T-helper 2 cell treated with Interferon-gamma antibody and Interleukin-4, amounts not matched to agents 5 μg/mL and 100 μg/mL, for 36 hours (primary cell): ENCODE measurements at regions not wholly inside any gene's neighbourhood (a gene's known extent, or its start where the extent isn't known, plus 50 kb on each side); places are given as distances from the start of the nearest gene placed in this dataset.
"Not testable (repeated sequence)": the region's sequence is repeated elsewhere in the genome, so short reads cannot be mapped to it uniquely, and the experiment has no call there.

Experiments used
- DNase-seq: peaks from one replicate; pipeline ENCODE4 v3.0.0; 2021; ENCODE audit warnings: low spot score
- H3K27ac Mint-ChIP-seq: one replicate; pipeline ENCODE4 v1.8.0; 2021; ENCODE audit warnings: mild to moderate bottlenecking, mixed read lengths
- H3K27me3 Mint-ChIP-seq: one replicate; pipeline ENCODE4 v1.8.0; 2021; ENCODE audit warnings: low read depth, mixed read lengths
- H3K36me3 Mint-ChIP-seq: one replicate; pipeline ENCODE4 v1.8.0; 2021; ENCODE audit warnings: low read depth, mixed read lengths
- H3K4me1 Mint-ChIP-seq: one replicate; pipeline ENCODE4 v1.8.0; 2021; ENCODE audit warnings: low read depth, mixed read lengths
- H3K4me3 Mint-ChIP-seq: one replicate; pipeline ENCODE4 v1.8.0; 2022; ENCODE audit warnings: mild to moderate bottlenecking, moderate library complexity, mixed read lengths
- H3K9me3 Mint-ChIP-seq: one replicate; pipeline ENCODE4 v1.8.0; 2021; ENCODE audit warnings: mixed read lengths

DNA sequence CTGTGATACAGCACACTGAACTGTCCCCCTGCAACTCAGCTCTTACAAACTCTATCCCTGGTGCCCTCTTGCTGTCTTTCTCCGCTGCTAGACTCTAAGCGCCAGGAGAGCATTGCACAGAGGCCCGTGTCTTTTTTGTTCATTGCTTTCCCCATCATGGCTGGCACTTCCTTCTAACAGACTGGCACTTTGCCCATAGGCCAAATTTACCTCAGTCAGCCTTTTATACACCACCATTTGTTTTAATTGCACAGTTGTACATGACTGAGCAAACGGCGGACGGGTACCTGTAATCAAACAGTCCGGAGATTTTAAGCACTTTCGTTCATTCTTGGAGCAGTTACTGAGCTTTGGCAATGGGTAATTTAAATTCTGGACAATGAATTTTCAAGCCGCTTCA, 102.2 kb upstream of the CLINT1 start:
- H3K4me1 Mint-ChIP-seq, result no peaks in the 10 kb centered on the region
- DNase-seq, result no peak
- H3K27me3 Mint-ChIP-seq, result peaks cover 10% of the 10 kb centered on the region
- H3K27ac Mint-ChIP-seq, result no peak overlapping the region
- H3K4me3 Mint-ChIP-seq, result no peak overlapping the region
- no peaks in the 10 kb centered on the region for H3K9me3 Mint-ChIP-seq
- no peaks in the 10 kb centered on the region for H3K36me3 Mint-ChIP-seq

DNA sequence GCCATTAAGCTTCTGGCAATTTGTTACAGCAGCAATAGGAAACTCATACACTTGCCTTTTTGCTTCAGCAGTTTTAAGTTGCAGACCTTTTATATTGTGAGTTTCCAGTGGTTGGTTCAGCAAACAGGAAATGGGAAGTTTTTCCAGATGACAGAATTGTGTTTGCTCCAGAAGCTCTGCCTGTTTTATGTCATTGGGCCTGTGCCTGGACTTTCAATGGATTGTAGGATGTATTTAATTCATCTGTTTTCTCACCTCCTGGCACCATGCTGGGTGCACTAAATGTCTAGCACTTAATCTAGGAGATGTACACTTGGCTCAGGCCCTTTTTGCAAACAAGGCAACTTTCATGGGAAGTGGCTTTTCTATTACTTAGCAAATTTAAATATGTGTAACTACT, 100.4 kb upstream of the CLINT1 start:
- H3K4me3 Mint-ChIP-seq, result no peak overlapping the region
- no peaks in the 10 kb centered on the region for H3K4me1 Mint-ChIP-seq
- no peaks in the 10 kb centered on the region for H3K9me3 Mint-ChIP-seq
- no peak for DNase-seq
- H3K27ac Mint-ChIP-seq, result no peak overlapping the region
- H3K27me3 Mint-ChIP-seq, result peaks cover 14% of the 10 kb centered on the region
- no peaks in the 10 kb centered on the region for H3K36me3 Mint-ChIP-seq

DNA sequence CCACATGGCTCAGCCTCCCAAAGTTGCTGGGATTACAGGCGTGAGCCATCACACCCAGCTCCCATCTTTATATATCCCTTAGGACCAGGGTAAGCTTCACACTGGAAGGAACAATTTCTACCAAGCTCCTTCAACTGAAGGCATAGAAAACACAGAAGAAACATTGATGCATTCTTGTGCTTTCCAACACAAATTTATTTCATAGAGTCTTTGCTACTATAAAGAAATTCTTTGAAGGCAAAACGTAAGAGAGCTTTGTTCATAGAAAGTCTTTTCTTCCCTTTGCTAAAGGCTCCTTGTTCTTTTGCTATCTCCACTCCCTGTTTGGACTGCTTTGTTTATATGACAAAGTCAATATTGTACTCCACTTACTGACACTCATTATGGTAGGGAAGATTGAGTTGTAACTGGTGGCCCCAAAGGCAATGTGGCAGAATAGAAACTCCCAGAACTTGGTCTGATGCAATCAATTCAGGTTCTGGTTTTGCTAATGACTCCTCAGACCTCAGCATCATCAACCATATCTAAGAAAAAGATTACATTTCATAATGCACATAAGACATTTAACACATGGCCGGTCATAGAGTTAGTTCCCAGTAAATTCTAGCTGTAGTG, 97.4 kb upstream of the CLINT1 start:
- Mint-ChIP-seq H3K9me3 (no peaks in the 10 kb centered on the region), H3K4me1 (no peaks in the 10 kb centered on the region), H3K27me3 (peaks cover 19% of the 10 kb centered on the region), H3K27ac (no peak overlapping the region), H3K4me3 (no peak overlapping the region), H3K36me3 (no peaks in the 10 kb centered on the region)
- no peak for DNase-seq

DNA sequence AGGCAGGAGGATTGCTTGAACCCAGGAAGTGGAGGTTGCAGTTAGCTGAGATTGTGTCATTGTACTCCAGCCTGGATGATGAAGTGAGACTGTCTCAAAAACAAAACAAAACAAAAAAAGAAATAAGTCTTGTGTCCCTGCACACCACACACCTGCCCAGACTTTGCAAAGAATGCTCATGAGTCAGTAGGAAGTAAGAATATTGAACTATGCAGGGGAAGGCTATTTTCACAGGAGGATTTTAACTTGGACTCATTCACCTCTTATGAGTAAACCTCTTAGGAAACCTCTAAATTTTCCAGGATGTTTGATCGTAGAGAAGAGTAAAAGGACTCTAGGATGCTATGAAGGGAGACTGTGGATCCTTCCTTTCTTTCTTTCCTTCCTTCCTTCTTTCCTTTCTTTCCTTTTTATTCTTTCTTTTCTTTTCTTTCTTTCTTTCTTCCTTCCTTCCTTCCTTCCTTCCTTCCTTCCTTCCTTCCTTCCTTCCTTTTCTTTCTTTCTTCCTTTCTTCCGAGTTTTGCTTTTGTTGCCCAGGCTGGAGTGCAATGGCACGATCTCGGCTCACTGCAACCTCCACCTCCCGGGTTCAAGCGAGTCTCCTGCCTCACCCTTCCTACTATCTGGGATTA, 96.7 kb upstream of the CLINT1 start:
- Mint-ChIP-seq H3K36me3 (no peaks in the 10 kb centered on the region), H3K27ac (no peak overlapping the region), H3K4me3 (no peak overlapping the region), H3K9me3 (no peaks in the 10 kb centered on the region), H3K4me1 (no peaks in the 10 kb centered on the region), H3K27me3 (peaks cover 16% of the 10 kb centered on the region)
- DNase-seq, result no peak

DNA sequence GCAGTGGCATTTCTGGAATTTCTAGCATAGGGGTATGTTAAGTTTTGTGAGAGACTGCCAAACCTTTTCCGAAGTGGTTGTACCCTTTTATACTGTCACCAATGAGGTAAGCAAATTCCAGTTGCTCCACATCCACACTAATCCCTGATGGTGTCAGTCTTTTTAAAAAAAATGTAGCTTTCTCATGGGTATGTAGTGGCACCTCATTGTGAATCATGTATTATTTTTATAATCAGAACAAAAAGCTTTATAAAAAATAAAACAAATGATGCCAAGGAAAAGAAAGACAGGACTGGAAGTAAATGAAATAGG, 93.4 kb upstream of the CLINT1 start:
- Mint-ChIP-seq H3K27ac (no peak overlapping the region), H3K27me3 (peaks cover 19% of the 10 kb centered on the region), H3K4me1 (peaks cover 5% of the 10 kb centered on the region), H3K36me3 (no peaks in the 10 kb centered on the region), H3K9me3 (no peaks in the 10 kb centered on the region), H3K4me3 (no peak overlapping the region)
- no peak for DNase-seq

DNA sequence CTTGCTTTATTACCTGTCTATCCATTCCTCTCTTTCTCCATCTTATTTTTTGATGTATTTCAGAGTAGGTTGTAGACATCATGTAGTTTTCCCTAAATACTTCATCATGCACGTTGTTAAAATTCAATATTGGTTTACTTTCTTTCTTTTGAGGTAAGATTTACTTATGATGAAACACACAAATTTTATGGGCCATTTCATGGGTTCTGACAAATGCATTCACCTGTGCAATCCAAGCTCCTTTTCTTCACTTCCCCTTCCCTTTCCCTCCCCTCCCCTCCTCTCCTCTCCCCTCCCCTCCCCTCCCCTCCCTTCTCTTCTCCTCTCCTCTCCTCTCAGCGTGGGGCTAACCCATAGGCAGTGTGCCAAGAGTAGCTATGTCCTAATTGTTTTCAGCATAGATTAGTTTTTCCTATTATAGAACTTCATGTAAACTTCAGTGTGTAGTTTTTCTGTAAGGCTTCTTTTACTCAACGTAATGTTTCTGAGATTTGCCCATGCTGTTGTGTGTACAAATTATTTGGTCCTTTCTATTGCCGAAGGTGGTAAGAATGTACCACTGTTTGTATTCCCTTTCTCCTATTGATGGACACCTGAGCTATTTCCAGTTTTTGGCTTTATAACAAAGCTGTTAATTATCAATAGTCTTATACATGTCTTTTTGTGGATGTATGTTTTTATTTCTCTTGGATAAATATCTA, 92.9 kb upstream of the CLINT1 start:
- Mint-ChIP-seq H3K4me3 (no peak overlapping the region), H3K36me3 (no peaks in the 10 kb centered on the region), H3K4me1 (peaks cover 5% of the 10 kb centered on the region), H3K27ac (no peak overlapping the region), H3K9me3 (no peaks in the 10 kb centered on the region), H3K27me3 (peaks cover 19% of the 10 kb centered on the region)
- DNase-seq, result no peak

DNA sequence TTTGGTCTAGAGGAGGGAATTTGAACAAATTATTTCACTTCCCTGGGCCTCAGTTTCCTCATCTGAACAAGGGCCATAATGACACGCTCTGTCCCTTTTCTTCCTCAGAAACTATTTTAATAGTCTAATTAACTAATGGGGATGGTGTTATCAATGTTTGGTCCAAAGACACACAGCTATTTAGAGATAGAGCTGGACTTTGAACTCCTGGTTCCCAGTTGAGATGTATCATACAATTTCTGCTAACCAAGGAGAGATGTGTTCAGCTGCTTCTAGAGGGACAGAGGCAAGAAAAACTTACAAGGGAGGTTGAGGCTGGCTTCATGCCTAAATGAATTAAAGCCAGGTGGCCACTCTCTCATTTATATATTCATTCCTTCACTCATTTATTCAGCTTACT, 90.6 kb upstream of the CLINT1 start:
- Mint-ChIP-seq H3K4me1 (peaks cover 5% of the 10 kb centered on the region), H3K27ac (no peak overlapping the region), H3K9me3 (no peaks in the 10 kb centered on the region), H3K4me3 (no peak overlapping the region), H3K27me3 (peaks cover 19% of the 10 kb centered on the region), H3K36me3 (no peaks in the 10 kb centered on the region)
- no peak for DNase-seq

DNA sequence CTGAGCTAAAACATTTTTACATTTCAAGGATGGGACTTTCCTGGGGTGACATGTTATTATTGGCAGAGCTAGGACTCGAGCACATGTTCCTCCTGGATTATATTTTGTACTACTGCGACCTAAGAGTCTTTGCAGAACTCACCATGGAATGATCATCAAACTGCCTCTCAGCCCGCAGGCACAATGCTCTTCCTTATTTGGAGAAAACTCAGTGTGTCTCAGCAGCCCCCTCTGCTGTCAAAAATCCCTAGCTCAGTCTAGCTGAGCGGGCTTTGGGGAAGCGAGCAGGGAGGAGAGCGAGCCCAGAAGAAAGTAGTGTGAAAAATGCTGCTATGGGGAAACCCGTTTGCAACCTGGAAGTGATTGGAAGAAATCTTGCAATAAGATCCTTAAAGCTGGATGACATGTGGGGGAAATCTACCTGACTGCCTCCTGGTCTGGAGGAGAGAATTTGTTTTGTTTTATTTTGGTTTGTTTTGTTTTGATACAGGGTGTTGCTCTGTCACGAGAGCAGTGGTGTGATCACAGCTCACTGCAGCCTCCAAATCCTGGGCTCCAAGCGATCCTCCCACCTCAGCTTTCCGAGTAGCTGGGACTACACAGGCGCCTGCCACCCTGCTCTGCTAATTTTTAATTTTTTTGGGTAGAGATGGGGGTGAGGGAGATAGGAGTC, 89.9 kb upstream of the CLINT1 start:
- DNase-seq, result peak; percentile 61
- Mint-ChIP-seq H3K27me3 (peaks cover 19% of the 10 kb centered on the region), H3K4me1 (peaks cover 5% of the 10 kb centered on the region), H3K9me3 (no peaks in the 10 kb centered on the region), H3K27ac (peak overlapping the region; percentile 23), H3K4me3 (peak overlapping the region; percentile 43), H3K36me3 (no peaks in the 10 kb centered on the region)

DNA sequence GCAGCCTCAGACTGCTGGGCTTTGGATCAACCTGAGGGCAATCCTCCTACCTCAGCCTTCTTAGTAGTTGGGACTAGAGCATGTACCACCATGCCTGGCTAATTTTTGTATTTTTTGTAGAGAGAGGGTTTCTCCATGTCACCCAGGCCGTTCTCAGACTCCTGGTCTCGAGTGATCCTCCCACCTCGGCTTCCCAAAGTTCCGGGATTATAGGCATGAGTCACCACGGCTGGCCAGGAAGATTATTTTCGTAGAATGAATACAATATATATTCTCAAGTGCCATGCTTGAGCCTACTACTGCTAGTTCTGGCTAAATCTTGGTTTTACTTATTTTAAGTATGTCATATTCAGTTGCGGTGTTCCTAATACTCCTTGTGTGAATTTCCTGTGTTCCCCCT, 88.2 kb upstream of the CLINT1 start:
- no peaks in the 10 kb centered on the region for H3K36me3 Mint-ChIP-seq
- H3K27me3 Mint-ChIP-seq, result peaks cover 15% of the 10 kb centered on the region
- H3K4me3 Mint-ChIP-seq, result no peak overlapping the region
- DNase-seq, result no peak
- no peaks in the 10 kb centered on the region for H3K9me3 Mint-ChIP-seq
- no peak overlapping the region for H3K27ac Mint-ChIP-seq
- H3K4me1 Mint-ChIP-seq, result peaks cover 5% of the 10 kb centered on the region

DNA sequence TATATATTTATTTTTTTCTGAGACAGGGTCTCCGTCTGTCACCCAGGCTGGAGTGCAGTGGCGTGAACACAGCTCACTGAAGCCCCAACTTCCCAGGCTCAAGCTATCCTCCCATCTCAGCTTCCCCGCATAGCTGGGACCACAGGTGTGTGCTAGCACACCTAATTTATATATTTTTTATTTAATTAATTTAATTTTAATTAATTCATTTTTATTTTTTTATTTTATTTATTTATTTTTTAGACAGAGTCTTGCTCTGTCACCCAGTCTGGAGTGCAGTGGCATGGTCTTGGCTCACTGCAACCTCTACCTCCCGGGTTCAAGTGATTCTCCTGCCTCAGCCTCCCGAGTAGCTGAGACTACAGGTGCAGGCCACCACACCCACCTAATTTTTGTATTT, 86.9 kb upstream of the CLINT1 start:
- H3K27ac Mint-ChIP-seq, H3K9me3 Mint-ChIP-seq: not testable (repeated sequence)

DNA sequence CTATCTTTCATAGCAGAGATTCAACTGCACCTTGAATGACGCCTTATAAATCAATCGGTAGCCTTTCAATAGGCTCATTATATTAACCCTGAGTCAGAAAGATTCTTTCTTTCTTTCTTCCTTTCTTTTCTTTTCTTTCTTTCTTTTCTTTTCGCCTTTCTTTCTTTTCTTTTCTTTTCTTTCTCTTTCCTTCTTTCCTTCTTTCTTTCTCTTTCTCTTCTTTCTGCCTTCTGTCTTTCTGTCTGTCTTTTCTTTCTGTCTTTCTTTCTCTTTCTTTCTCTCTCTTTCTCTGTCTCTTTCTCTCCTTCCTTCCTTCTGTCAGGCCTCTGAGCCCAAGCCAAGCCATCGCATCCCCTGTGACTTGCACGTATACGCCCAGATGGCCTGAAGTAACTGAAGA, 86.0 kb upstream of the CLINT1 start:
- Mint-ChIP-seq H3K27ac (no peak overlapping the region), H3K9me3 (no peaks in the 10 kb centered on the region), H3K36me3 (no peaks in the 10 kb centered on the region), H3K4me3 (no peak overlapping the region), H3K4me1 (peaks cover 5% of the 10 kb centered on the region), H3K27me3 (peaks cover 9% of the 10 kb centered on the region)
- DNase-seq, result no peak

More for the DNA sequence above, 86.9 kb upstream of the CLINT1 start:
- not testable (repeated sequence) for H3K4me1 Mint-ChIP-seq, H3K4me3 Mint-ChIP-seq, H3K27me3 Mint-ChIP-seq, H3K36me3 Mint-ChIP-seq, DNase-seq

DNA sequence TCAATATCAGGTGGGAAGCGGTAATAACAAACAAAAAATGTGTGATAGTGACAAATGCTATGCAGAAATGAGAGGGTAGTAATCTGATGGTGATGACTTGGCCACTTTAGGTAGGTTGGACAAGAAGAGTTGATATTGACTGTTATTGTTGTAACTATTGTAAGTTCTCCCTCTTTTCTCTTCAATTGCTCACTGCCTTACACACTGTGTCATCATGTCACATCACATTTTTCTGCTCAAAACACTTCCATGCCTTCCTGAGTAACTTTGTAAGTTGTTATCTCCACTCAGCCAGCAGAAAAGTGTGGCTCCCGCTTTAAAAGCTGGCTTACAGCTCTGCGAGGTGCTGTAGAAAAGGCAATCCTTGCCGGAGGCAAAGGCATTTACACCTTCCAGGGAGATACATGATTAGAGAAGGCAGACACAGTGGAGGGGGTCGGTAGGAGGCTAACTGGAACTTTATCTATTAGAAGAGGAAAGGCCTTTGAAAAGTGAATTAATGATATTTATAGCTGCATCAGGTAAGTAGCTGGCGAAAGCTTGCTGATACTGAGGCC, 85.2 kb upstream of the CLINT1 start:
- H3K9me3 Mint-ChIP-seq, result no peaks in the 10 kb centered on the region
- no peaks in the 10 kb centered on the region for H3K36me3 Mint-ChIP-seq
- H3K4me3 Mint-ChIP-seq, result no peak overlapping the region
- peaks cover 9% of the 10 kb centered on the region for H3K27me3 Mint-ChIP-seq
- H3K4me1 Mint-ChIP-seq, result peaks cover 5% of the 10 kb centered on the region
- no peak overlapping the region for H3K27ac Mint-ChIP-seq
- no peak for DNase-seq

DNA sequence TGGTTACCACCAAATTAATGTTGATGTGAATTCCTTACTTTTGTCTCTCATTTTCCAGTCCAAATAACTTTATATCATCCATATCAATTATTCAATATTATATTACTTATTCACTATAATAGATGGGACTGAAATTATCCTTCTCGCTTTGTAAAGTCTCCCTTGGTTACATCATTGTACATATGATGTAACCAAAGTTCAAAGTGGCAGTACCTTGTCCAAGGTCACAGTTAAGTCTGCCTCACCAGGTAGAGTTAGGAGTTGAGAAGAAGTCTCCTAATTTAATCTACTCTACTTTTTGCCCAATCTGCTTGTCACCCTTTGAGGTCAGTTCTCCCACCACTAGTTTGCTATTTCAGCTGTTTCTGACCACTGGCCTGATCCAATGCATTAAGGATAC, 83.7 kb upstream of the CLINT1 start:
- Mint-ChIP-seq H3K4me3 (no peak overlapping the region), H3K9me3 (no peaks in the 10 kb centered on the region), H3K27me3 (peaks cover 4% of the 10 kb centered on the region), H3K36me3 (no peaks in the 10 kb centered on the region), H3K27ac (no peak overlapping the region), H3K4me1 (no peaks in the 10 kb centered on the region)
- no peak for DNase-seq

DNA sequence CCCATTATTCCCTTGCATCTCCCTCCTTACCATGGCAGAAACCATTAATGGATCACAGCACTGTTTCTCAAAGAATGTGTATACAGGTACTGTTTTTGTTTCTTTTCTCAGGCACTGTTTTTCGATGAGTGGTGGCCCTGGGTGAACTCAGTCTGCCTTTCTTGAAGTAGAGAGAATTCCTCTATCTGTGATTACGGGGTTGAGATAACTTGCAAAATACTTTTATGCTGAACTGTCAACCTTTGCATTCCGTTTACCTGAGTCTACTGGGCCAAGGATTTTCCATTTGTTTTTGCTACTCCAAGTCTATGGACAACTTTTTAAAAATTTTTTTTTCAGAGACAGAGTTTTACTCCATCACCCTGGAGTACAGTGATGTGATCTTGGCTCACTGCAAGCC, 82.7 kb upstream of the CLINT1 start:
- H3K36me3 Mint-ChIP-seq, result no peaks in the 10 kb centered on the region

More for the DNA sequence above, 82.7 kb upstream of the CLINT1 start:
- Mint-ChIP-seq H3K9me3 (peaks cover 2% of the 10 kb centered on the region), H3K4me1 (no peaks in the 10 kb centered on the region), H3K27me3 (peaks cover 4% of the 10 kb centered on the region), H3K27ac (no peak overlapping the region), H3K4me3 (no peak overlapping the region)
- no peak for DNase-seq
